Adipocyte (in vitro differentiated cells): ENCODE measurements at regions not wholly inside any gene's neighbourhood (a gene's known extent, or its start where the extent isn't known, plus 50 kb on each side); places are given as distances from the start of the nearest gene placed in this dataset.

ENCODE experiments used
- DNase-seq: peaks from one replicate; pipeline ENCODE4 v3.0.0-alpha.2; 2015; ENCODE audit warnings: low read depth
- H3K27me3 ChIP-seq: replicated peaks from 2 replicates; pipeline ENCODE4 v1.7.0; 2013; ENCODE audit warnings: mild to moderate bottlenecking, low read length, moderate library complexity; ENCODE audit not compliant: control insufficient read depth, insufficient read depth
- H3K36me3 ChIP-seq: 2 replicates; pipeline ENCODE4 v1.7.0; 2013; ENCODE audit warnings: low read length, mild to moderate bottlenecking, moderate library complexity; ENCODE audit not compliant: control insufficient read depth, insufficient read depth, severe bottlenecking
- H3K4me1 ChIP-seq: 2 replicates; pipeline ENCODE4 v1.7.0; 2013; ENCODE audit warnings: mild to moderate bottlenecking, low read length, moderate library complexity; ENCODE audit not compliant: control insufficient read depth, insufficient read depth
- H3K4me3 ChIP-seq: 2 replicates; pipeline ENCODE4 v1.7.0; 2013; ENCODE audit warnings: mild to moderate bottlenecking, low read length, moderate library complexity
- H3K9ac ChIP-seq: 2 replicates; pipeline ENCODE4 v1.7.0; 2013; ENCODE audit warnings: mild to moderate bottlenecking, low read length, moderate library complexity
- H3K9me3 ChIP-seq: 2 replicates; pipeline ENCODE4 v1.7.0; 2013; ENCODE audit warnings: mild to moderate bottlenecking, low read length, moderate library complexity; ENCODE audit not compliant: control insufficient read depth

- no peak for DNase-seq
- Histone ChIP-seq H3K4me3 (no peak overlapping the region), H3K9ac (no peak overlapping the region), H3K4me1 (no peaks in the 10 kb centered on the region), H3K9me3 (peaks cover 10% of the 10 kb centered on the region), H3K36me3 (no peaks in the 10 kb centered on the region), H3K27me3 (no peaks in the 10 kb centered on the region)
Observed at GRCh38 chr13:40318366-40318765, 348.1 kb downstream of the FOXO1 start.

- no peak overlapping the region for H3K9ac ChIP-seq
- H3K36me3 ChIP-seq: no peaks in the 10 kb centered on the region
- no peak for DNase-seq
- H3K9me3 ChIP-seq: peaks cover 10% of the 10 kb centered on the region
- no peaks in the 10 kb centered on the region for H3K27me3 ChIP-seq
- no peak overlapping the region for H3K4me3 ChIP-seq
- H3K4me1 ChIP-seq: no peaks in the 10 kb centered on the region
Observed at GRCh38 chr13:40319699-40320579, 346.5 kb downstream of the FOXO1 start.

DNA sequence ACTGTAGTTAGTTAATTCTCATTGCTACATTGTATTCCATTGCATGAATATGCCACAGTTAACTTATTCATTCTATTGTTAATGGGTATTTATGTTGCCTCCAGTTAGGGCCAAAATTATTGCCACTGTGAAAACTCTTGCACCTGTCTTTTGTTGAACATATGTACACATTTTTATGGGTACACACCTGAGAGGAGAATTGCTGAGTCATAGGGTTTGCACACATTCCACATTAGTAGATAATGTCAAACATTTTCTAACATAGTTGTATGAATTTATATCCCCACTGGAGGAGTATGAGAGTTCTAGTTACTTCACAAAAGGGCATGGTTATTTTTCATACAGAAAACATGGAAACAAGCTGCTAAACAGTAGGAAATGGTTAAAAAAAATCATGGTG is 338.4 kb downstream of the FOXO1 start:
- H3K27me3 ChIP-seq: no peaks in the 10 kb centered on the region
- H3K4me3 ChIP-seq: no peak overlapping the region
- H3K36me3 ChIP-seq: no peaks in the 10 kb centered on the region
- H3K9ac ChIP-seq: no peak overlapping the region
- DNase-seq: no peak
- no peaks in the 10 kb centered on the region for H3K4me1 ChIP-seq
- H3K9me3 ChIP-seq: peaks cover 2% of the 10 kb centered on the region

DNA sequence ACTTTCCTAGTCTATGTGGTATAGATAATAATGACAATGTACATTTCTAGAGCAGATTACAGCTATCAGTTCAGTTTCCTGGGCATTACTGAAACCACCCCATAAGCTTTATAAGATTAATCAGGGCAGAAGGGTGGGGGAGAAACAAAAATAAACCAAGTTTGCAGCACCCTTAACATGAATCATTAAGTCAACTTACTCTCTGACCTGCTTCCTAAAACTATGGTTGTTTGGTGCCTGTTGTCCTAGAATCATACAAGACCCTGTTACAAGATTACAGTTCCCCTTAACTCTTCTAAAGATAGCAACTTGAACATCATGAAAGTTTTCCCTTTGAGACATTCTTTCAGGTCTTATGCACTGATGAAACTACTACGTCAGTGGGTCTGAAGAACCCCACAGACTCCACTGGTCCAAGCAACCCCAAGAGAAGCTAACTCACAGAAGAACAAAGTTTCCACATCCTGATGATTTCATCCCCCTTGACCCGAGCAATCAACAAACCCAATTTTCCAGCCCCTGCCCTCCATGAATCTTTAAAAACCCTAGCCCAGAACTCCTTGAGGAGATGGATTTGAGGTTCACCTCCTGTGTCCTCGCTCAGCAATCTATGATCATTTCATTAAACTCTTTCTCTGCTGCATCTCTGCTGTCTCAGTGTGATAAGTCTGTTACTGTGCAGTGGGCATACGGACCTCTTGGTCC is 336.5 kb downstream of the FOXO1 start:
- DNase-seq: no peak
- H3K4me3 ChIP-seq: no peak overlapping the region
- no peaks in the 10 kb centered on the region for H3K9me3 ChIP-seq
- no peaks in the 10 kb centered on the region for H3K4me1 ChIP-seq
- H3K9ac ChIP-seq: no peak overlapping the region
- no peaks in the 10 kb centered on the region for H3K36me3 ChIP-seq
- H3K27me3 ChIP-seq: no peaks in the 10 kb centered on the region

GRCh38 chr13:40330950-40331349 is 335.5 kb downstream of the FOXO1 start:
- H3K4me3 ChIP-seq: no peak overlapping the region
- no peaks in the 10 kb centered on the region for H3K4me1 ChIP-seq
- no peaks in the 10 kb centered on the region for H3K9me3 ChIP-seq

GRCh38 chr13:40331802-40332201 is 334.6 kb downstream of the FOXO1 start:
- no peaks in the 10 kb centered on the region for H3K36me3 ChIP-seq
- no peaks in the 10 kb centered on the region for H3K9me3 ChIP-seq
- H3K9ac ChIP-seq: no peak overlapping the region
- no peaks in the 10 kb centered on the region for H3K27me3 ChIP-seq
- H3K4me3 ChIP-seq: no peak overlapping the region
- no peak for DNase-seq
- H3K4me1 ChIP-seq: peaks cover 3% of the 10 kb centered on the region

More at GRCh38 chr13:40330950-40331349, 335.5 kb downstream of the FOXO1 start:
- Histone ChIP-seq H3K36me3 (no peaks in the 10 kb centered on the region), H3K9ac (no peak overlapping the region), H3K27me3 (no peaks in the 10 kb centered on the region)
- DNase-seq: no peak

GRCh38 chr13:40333226-40333625 is 333.2 kb downstream of the FOXO1 start:
- Histone ChIP-seq H3K36me3 (no peaks in the 10 kb centered on the region), H3K27me3 (no peaks in the 10 kb centered on the region), H3K9ac (no peak overlapping the region), H3K9me3 (no peaks in the 10 kb centered on the region), H3K4me1 (peaks cover 3% of the 10 kb centered on the region), H3K4me3 (no peak overlapping the region)
- DNase-seq: no peak

DNA sequence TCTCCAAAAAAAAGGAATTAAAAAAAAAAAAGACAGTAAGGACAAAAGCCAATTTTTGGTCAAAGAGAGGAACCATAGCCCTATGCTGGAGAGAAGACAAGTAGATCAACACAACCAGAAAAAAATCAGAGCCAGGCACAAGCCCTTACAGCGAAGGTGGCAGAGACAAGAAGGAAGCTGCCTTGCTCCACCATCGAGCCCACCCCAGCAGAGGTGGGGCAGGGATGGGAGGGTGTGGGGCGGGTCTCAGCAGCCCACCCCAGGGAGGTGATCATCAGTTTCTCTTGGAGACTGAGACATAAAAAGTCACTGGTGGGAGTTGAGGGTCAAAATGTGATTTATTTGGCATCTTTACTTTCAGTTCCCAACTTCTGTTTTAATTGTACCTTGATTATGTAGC is 332.4 kb downstream of the FOXO1 start:
- Histone ChIP-seq H3K27me3 (no peaks in the 10 kb centered on the region), H3K9ac (no peak overlapping the region), H3K36me3 (no peaks in the 10 kb centered on the region), H3K4me3 (no peak overlapping the region), H3K9me3 (no peaks in the 10 kb centered on the region), H3K4me1 (peaks cover 3% of the 10 kb centered on the region)
- no peak for DNase-seq

DNA sequence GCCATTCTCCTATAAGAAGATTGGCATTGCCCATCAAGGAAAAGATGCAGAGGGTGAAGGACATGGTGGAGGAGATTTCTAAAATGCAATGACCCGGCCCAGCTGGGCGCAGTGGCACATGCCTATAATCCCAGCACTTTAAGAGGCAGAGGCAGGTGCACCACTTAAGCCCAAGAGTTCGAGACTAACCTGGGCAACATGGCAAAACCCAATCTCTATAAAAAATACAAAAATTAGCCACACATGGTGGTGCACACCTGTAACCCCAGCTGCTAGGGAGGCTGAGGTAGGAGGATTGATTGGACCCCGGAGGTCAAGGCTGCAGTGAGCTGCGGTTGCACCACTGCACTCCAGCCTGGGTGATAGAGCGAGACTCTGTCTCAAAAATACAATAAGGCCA is 331.8 kb downstream of the FOXO1 start:
- H3K36me3 ChIP-seq: no peaks in the 10 kb centered on the region
- DNase-seq: no peak
- no peak overlapping the region for H3K9ac ChIP-seq
- H3K27me3 ChIP-seq: no peaks in the 10 kb centered on the region
- H3K9me3 ChIP-seq: no peaks in the 10 kb centered on the region
- no peak overlapping the region for H3K4me3 ChIP-seq
- H3K4me1 ChIP-seq: peaks cover 3% of the 10 kb centered on the region

DNA sequence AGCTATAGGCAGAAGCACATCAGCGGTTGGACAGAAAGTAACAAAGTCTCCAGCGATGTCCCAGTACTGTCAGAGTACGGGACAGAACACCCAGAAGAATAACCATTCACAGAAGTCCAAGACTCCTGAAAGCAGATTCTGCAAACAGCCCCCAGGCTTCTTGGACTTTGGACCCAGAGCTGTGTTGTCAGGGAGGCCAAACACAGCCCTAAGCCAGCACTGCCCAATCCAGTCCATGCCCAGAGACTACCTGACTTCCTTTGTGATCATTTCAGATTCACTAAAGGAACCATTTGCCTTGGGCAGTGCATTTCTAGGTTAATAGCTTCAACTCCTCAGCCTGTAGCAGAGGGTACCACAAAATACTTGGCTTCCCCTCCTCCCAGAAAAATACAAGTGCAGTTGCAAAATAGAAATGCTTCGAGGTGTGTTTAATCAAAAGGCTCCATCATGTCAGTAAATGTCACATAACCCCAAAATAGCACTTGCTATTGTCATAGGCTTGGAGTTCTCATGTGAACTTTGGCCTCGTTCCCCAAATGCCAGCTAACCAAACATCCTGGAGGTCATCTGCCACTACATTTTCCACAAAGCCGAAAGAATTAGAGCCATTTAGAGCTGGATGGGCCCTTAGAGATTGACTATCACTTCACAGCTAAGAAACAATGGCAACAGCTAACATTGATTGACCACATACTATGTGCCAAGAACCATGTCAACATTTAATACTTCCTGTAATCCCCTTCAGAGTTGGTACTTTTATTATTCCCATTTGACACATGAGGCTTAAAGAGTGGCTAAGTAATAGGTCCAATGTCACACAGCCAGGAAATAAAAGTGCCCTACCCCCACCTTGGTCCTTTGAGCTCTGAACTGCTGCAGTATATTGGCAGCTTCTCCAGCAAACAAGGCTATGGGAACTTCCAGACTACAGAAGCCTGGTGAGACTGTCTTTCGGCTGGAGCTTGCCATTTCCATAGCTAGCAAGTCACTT is 329.9 kb downstream of the FOXO1 start:
- Histone ChIP-seq H3K27me3 (no peaks in the 10 kb centered on the region), H3K9me3 (no peaks in the 10 kb centered on the region), H3K4me1 (peaks cover 13% of the 10 kb centered on the region), H3K36me3 (no peaks in the 10 kb centered on the region), H3K4me3 (no peak overlapping the region), H3K9ac (no peak overlapping the region)
- no peak for DNase-seq

DNA sequence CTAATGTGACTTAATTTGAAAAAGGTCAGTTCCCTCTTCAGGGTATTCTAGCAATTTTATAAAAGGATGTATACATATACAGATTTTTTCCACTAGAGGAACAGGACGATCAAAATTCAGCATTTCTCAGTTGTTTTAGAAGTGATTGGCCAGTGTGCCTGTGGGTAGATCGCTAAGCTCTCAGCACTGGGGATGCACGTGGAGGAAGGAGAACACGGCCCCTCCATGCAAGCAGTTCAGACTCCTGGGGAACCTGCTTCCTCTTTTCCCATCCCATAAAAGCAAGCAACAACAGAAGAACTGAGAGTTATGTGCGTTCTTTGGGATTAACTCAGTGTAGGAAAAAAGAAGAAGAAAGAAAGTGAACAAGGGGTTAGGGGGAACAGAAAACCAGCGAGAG is 328.8 kb downstream of the FOXO1 start:
- Histone ChIP-seq H3K27me3 (no peaks in the 10 kb centered on the region), H3K4me3 (no peak overlapping the region), H3K9ac (no peak overlapping the region), H3K36me3 (no peaks in the 10 kb centered on the region), H3K4me1 (peaks cover 21% of the 10 kb centered on the region), H3K9me3 (no peaks in the 10 kb centered on the region)
- DNase-seq: no peak
